KMS-11 (cell line): ENCODE measurements at regions not wholly inside any gene's neighbourhood (a gene's known extent, or its start where the extent isn't known, plus 50 kb on each side); places are given as distances from the start of the nearest gene placed in this dataset.

Experiments
- H2AFZ ChIP-seq: fragments of 200-600 bp; sonication (generic); 2 replicates; pipeline ENCODE4 v1.6.1; 2016; ENCODE audit warnings: antibody characterized with exemption, mixed run types, low read depth
- H3K27ac ChIP-seq: fragments of 200-600 bp; sonication (generic); 2 replicates; pipeline ENCODE4 v1.6.1; 2016; ENCODE audit warnings: mild to moderate bottlenecking, mixed run types
- H3K27me3 ChIP-seq: fragments of 200-600 bp; sonication (generic); 2 replicates; pipeline ENCODE4 v1.6.1; 2017; ENCODE audit warnings: mild to moderate bottlenecking, low read depth, mixed run types, moderate library complexity; ENCODE audit not compliant: insufficient read depth
- H3K36me3 ChIP-seq: fragments of 200-600 bp; sonication (generic); 2 replicates; pipeline ENCODE4 v1.6.1; 2017; ENCODE audit warnings: mild to moderate bottlenecking, mixed run types; ENCODE audit not compliant: insufficient read depth
- H3K4me1 ChIP-seq: fragments of 200-600 bp; sonication (generic); 2 replicates; pipeline ENCODE4 v1.6.1; 2016; ENCODE audit warnings: mild to moderate bottlenecking, low read depth, mixed run types; ENCODE audit not compliant: poor library complexity, severe bottlenecking
- H3K4me2 ChIP-seq: fragments of 200-600 bp; sonication (generic); 2 replicates; pipeline ENCODE4 v1.7.0; 2016; ENCODE audit warnings: mild to moderate bottlenecking, mixed run types
- H3K4me3 ChIP-seq: fragments of 200-600 bp; sonication (generic); IDR thresholded peaks from 2 replicates; pipeline ENCODE4 v1.6.1; 2017; ENCODE audit warnings: low read depth, low read length, mixed read lengths; ENCODE audit not compliant: insufficient read depth
- H3K79me2 ChIP-seq: fragments of 200-600 bp; sonication (generic); 2 replicates; pipeline ENCODE4 v1.6.1; 2016; ENCODE audit warnings: low read depth, mixed run types; ENCODE audit not compliant: insufficient read depth
- H3K9ac ChIP-seq: fragments of 200-600 bp; sonication (generic); 2 replicates; pipeline ENCODE4 v1.6.1; 2016; ENCODE audit warnings: mild to moderate bottlenecking, mixed run types
- H4K20me1 ChIP-seq: fragments of 200-600 bp; sonication (generic); 2 replicates; pipeline ENCODE4 v1.6.1; 2016; ENCODE audit warnings: mild to moderate bottlenecking, mixed run types; ENCODE audit not compliant: insufficient read depth
- TF ChIP-seq, protein P1 (sequence below): fragments of 200-600 bp; sonication (generic); conservative IDR thresholded peaks from 2 replicates; pipeline ENCODE4 v1.6.1; 2017; ENCODE audit warnings: low read depth, mild to moderate bottlenecking, antibody characterized with exemption, low read length, moderate library complexity, mixed read lengths

GRCh38 chr10:2948127-2948854 is 119.1 kb upstream of the PFKP start:
- Histone ChIP-seq H3K9ac (peak overlapping the region; percentile 86), H3K36me3 (no peaks in the 10 kb centered on the region), H2AFZ (peak overlapping the region; percentile 40), H3K27me3 (no peaks in the 10 kb centered on the region), H3K27ac (peak overlapping the region; percentile 99), H4K20me1 (no peaks in the 10 kb centered on the region), H3K4me1 (peaks cover 55% of the 10 kb centered on the region), H3K79me2 (no peaks in the 10 kb centered on the region), H3K4me2 (peak overlapping the region; percentile 85), H3K4me3 (no peak overlapping the region)
- TF ChIP-seq, protein P1, sequence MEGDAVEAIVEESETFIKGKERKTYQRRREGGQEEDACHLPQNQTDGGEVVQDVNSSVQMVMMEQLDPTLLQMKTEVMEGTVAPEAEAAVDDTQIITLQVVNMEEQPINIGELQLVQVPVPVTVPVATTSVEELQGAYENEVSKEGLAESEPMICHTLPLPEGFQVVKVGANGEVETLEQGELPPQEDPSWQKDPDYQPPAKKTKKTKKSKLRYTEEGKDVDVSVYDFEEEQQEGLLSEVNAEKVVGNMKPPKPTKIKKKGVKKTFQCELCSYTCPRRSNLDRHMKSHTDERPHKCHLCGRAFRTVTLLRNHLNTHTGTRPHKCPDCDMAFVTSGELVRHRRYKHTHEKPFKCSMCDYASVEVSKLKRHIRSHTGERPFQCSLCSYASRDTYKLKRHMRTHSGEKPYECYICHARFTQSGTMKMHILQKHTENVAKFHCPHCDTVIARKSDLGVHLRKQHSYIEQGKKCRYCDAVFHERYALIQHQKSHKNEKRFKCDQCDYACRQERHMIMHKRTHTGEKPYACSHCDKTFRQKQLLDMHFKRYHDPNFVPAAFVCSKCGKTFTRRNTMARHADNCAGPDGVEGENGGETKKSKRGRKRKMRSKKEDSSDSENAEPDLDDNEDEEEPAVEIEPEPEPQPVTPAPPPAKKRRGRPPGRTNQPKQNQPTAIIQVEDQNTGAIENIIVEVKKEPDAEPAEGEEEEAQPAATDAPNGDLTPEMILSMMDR, result no peak

- Histone ChIP-seq H3K4me1 (peaks cover 37% of the 10 kb centered on the region), H3K4me3 (no peak overlapping the region), H3K4me2 (no peak overlapping the region), H4K20me1 (no peaks in the 10 kb centered on the region), H3K9ac (no peak overlapping the region), H3K27ac (no peak overlapping the region), H3K27me3 (no peaks in the 10 kb centered on the region), H3K36me3 (no peaks in the 10 kb centered on the region), H3K79me2 (no peaks in the 10 kb centered on the region), H2AFZ (no peak overlapping the region)
- TF ChIP-seq, protein P1, result no peak
These were observed 122.6 kb upstream of the PFKP start for GRCh38 chr10:2944788-2945187.

- Histone ChIP-seq H3K4me1 (peaks cover 30% of the 10 kb centered on the region), H3K9ac (no peak overlapping the region), H3K79me2 (no peaks in the 10 kb centered on the region), H3K4me3 (no peak overlapping the region), H2AFZ (no peak overlapping the region), H3K27me3 (no peaks in the 10 kb centered on the region), H3K36me3 (no peaks in the 10 kb centered on the region), H4K20me1 (no peaks in the 10 kb centered on the region), H3K27ac (no peak overlapping the region), H3K4me2 (no peak overlapping the region)
- TF ChIP-seq, protein P1, result no peak
These were observed 123.3 kb upstream of the PFKP start for GRCh38 chr10:2943932-2944614.

DNA sequence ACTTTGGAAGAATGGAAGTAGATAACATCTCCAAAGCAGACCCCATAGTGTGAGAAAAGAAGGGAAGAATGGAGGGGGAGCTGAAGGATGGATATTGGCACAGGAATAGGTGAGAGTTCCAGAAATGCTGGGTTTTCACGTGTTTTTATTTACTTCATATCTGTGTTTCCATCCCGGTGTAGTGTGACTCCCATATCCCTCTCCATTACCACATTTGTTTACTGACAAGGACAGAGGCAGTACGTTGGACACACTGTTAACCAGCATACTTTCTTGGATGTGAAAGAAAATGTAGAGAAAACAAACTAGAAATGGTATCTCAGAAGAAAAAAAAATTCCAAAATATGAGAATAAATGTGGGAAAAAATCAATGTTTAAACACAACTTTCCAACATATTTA is 124.4 kb upstream of the PFKP start:
- Histone ChIP-seq H3K4me3 (no peak overlapping the region), H3K27me3 (no peaks in the 10 kb centered on the region), H3K4me2 (no peak overlapping the region), H3K36me3 (no peaks in the 10 kb centered on the region), H3K4me1 (peaks cover 20% of the 10 kb centered on the region), H3K27ac (no peak overlapping the region), H2AFZ (no peak overlapping the region), H4K20me1 (no peaks in the 10 kb centered on the region), H3K9ac (no peak overlapping the region), H3K79me2 (no peaks in the 10 kb centered on the region)
- TF ChIP-seq, protein P1, result no peak
